ENCODE measurements at regions not wholly inside any gene's neighbourhood (a gene's known extent, or its start where the extent isn't known, plus 50 kb on each side); places are given as distances from the start of the nearest gene placed in this dataset.

- no peaks in the 10 kb centered on the region for H3K9me3 ChIP-seq (ENCODE audit: control insufficient read depth, low read length)
- peak; percentile 32 for DNase-seq (ENCODE audit: low read depth)
- H3K4me1 ChIP-seq (ENCODE audit: control insufficient read depth, insufficient read depth, low read length), result peaks cover 13% of the 10 kb centered on the region
- no peak overlapping the region for H3K4me3 ChIP-seq (ENCODE audit: low read length)
- no peaks in the 10 kb centered on the region for H3K27me3 ChIP-seq (replicated peaks; ENCODE audit: control insufficient read depth, insufficient read depth, low read length)
- no peak overlapping the region for H3K9ac ChIP-seq (ENCODE audit: low read length)
- no peaks in the 10 kb centered on the region for H3K36me3 ChIP-seq (ENCODE audit: control insufficient read depth, insufficient read depth, low read length, severe bottlenecking)
These were observed 180.6 kb upstream of the EEA1 start for GRCh38 chr12:93109551-93110203.

GRCh38 chr12:93111773-93112172 lies 182.7 kb upstream of the EEA1 start:
- Histone ChIP-seq H3K9ac (ENCODE audit: low read length) (no peak overlapping the region), H3K4me3 (ENCODE audit: low read length) (no peak overlapping the region), H3K36me3 (ENCODE audit: control insufficient read depth, insufficient read depth, low read length, severe bottlenecking) (no peaks in the 10 kb centered on the region), H3K27me3 (replicated peaks; ENCODE audit: control insufficient read depth, insufficient read depth, low read length) (no peaks in the 10 kb centered on the region), H3K9me3 (ENCODE audit: control insufficient read depth, low read length) (no peaks in the 10 kb centered on the region), H3K4me1 (ENCODE audit: control insufficient read depth, insufficient read depth, low read length) (peaks cover 25% of the 10 kb centered on the region)
- DNase-seq (ENCODE audit: low read depth), result no peak

- Histone ChIP-seq H3K27me3 (replicated peaks; ENCODE audit: control insufficient read depth, insufficient read depth, low read length) (no peaks in the 10 kb centered on the region), H3K36me3 (ENCODE audit: control insufficient read depth, insufficient read depth, low read length, severe bottlenecking) (no peaks in the 10 kb centered on the region), H3K4me3 (ENCODE audit: low read length) (no peak overlapping the region), H3K9ac (ENCODE audit: low read length) (no peak overlapping the region), H3K9me3 (ENCODE audit: control insufficient read depth, low read length) (no peaks in the 10 kb centered on the region), H3K4me1 (ENCODE audit: control insufficient read depth, insufficient read depth, low read length) (peaks cover 24% of the 10 kb centered on the region)
- no peak for DNase-seq (ENCODE audit: low read depth)
These were observed 184.4 kb upstream of the EEA1 start for GRCh38 chr12:93113317-93114006.

GRCh38 chr12:93115198-93115601 lies 186.1 kb upstream of the EEA1 start:
- DNase-seq (ENCODE audit: low read depth), result peak; percentile 72
- H3K4me1 ChIP-seq (ENCODE audit: control insufficient read depth, insufficient read depth, low read length), result peaks cover 17% of the 10 kb centered on the region

GRCh38 chr12:93115646-93116045 lies 186.6 kb upstream of the EEA1 start:
- DNase-seq (ENCODE audit: low read depth), result no peak
- Histone ChIP-seq H3K36me3 (ENCODE audit: control insufficient read depth, insufficient read depth, low read length, severe bottlenecking) (no peaks in the 10 kb centered on the region), H3K9me3 (ENCODE audit: control insufficient read depth, low read length) (no peaks in the 10 kb centered on the region), H3K4me3 (ENCODE audit: low read length) (no peak overlapping the region), H3K4me1 (ENCODE audit: control insufficient read depth, insufficient read depth, low read length) (peaks cover 17% of the 10 kb centered on the region), H3K27me3 (replicated peaks; ENCODE audit: control insufficient read depth, insufficient read depth, low read length) (no peaks in the 10 kb centered on the region), H3K9ac (ENCODE audit: low read length) (no peak overlapping the region)

More at GRCh38 chr12:93115198-93115601, 186.1 kb upstream of the EEA1 start:
- Histone ChIP-seq H3K9ac (ENCODE audit: low read length) (no peak overlapping the region), H3K9me3 (ENCODE audit: control insufficient read depth, low read length) (no peaks in the 10 kb centered on the region), H3K27me3 (replicated peaks; ENCODE audit: control insufficient read depth, insufficient read depth, low read length) (no peaks in the 10 kb centered on the region), H3K36me3 (ENCODE audit: control insufficient read depth, insufficient read depth, low read length, severe bottlenecking) (no peaks in the 10 kb centered on the region), H3K4me3 (ENCODE audit: low read length) (no peak overlapping the region)

- Histone ChIP-seq H3K9ac (ENCODE audit: low read length) (no peak overlapping the region), H3K27me3 (replicated peaks; ENCODE audit: control insufficient read depth, insufficient read depth, low read length) (no peaks in the 10 kb centered on the region), H3K36me3 (ENCODE audit: control insufficient read depth, insufficient read depth, low read length, severe bottlenecking) (no peaks in the 10 kb centered on the region), H3K4me3 (ENCODE audit: low read length) (no peak overlapping the region), H3K9me3 (ENCODE audit: control insufficient read depth, low read length) (no peaks in the 10 kb centered on the region), H3K4me1 (ENCODE audit: control insufficient read depth, insufficient read depth, low read length) (peaks cover 17% of the 10 kb centered on the region)
- no peak for DNase-seq (ENCODE audit: low read depth)
These were observed 187.5 kb upstream of the EEA1 start for GRCh38 chr12:93116632-93117031.

- peak; percentile 55 for DNase-seq (ENCODE audit: low read depth)
- Histone ChIP-seq H3K4me3 (ENCODE audit: low read length) (no peak overlapping the region), H3K36me3 (ENCODE audit: control insufficient read depth, insufficient read depth, low read length, severe bottlenecking) (no peaks in the 10 kb centered on the region), H3K4me1 (ENCODE audit: control insufficient read depth, insufficient read depth, low read length) (peaks cover 10% of the 10 kb centered on the region), H3K9me3 (ENCODE audit: control insufficient read depth, low read length) (no peaks in the 10 kb centered on the region), H3K27me3 (replicated peaks; ENCODE audit: control insufficient read depth, insufficient read depth, low read length) (no peaks in the 10 kb centered on the region), H3K9ac (ENCODE audit: low read length) (no peak overlapping the region)
These were observed 192.8 kb upstream of the EEA1 start for GRCh38 chr12:93121729-93122488.

- Histone ChIP-seq H3K36me3 (ENCODE audit: control insufficient read depth, insufficient read depth, low read length, severe bottlenecking) (no peaks in the 10 kb centered on the region), H3K4me3 (ENCODE audit: low read length) (no peak overlapping the region), H3K27me3 (replicated peaks; ENCODE audit: control insufficient read depth, insufficient read depth, low read length) (no peaks in the 10 kb centered on the region), H3K9ac (ENCODE audit: low read length) (no peak overlapping the region), H3K9me3 (ENCODE audit: control insufficient read depth, low read length) (no peaks in the 10 kb centered on the region), H3K4me1 (ENCODE audit: control insufficient read depth, insufficient read depth, low read length) (peaks cover 10% of the 10 kb centered on the region)
- DNase-seq (ENCODE audit: low read depth), result no peak
These were observed 193.5 kb upstream of the EEA1 start for GRCh38 chr12:93122569-93123091.

GRCh38 chr12:93125126-93125525 lies 196.0 kb upstream of the EEA1 start:
- Histone ChIP-seq H3K36me3 (ENCODE audit: control insufficient read depth, insufficient read depth, low read length, severe bottlenecking) (no peaks in the 10 kb centered on the region), H3K27me3 (replicated peaks; ENCODE audit: control insufficient read depth, insufficient read depth, low read length) (no peaks in the 10 kb centered on the region), H3K4me1 (ENCODE audit: control insufficient read depth, insufficient read depth, low read length) (peaks cover 10% of the 10 kb centered on the region), H3K9me3 (ENCODE audit: control insufficient read depth, low read length) (no peaks in the 10 kb centered on the region), H3K9ac (ENCODE audit: low read length) (no peak overlapping the region), H3K4me3 (ENCODE audit: low read length) (no peak overlapping the region)
- no peak for DNase-seq (ENCODE audit: low read depth)

- Histone ChIP-seq H3K4me1 (ENCODE audit: control insufficient read depth, insufficient read depth, low read length) (peaks cover 10% of the 10 kb centered on the region), H3K9ac (ENCODE audit: low read length) (no peak overlapping the region), H3K9me3 (ENCODE audit: control insufficient read depth, low read length) (no peaks in the 10 kb centered on the region), H3K4me3 (ENCODE audit: low read length) (no peak overlapping the region), H3K36me3 (ENCODE audit: control insufficient read depth, insufficient read depth, low read length, severe bottlenecking) (no peaks in the 10 kb centered on the region), H3K27me3 (replicated peaks; ENCODE audit: control insufficient read depth, insufficient read depth, low read length) (no peaks in the 10 kb centered on the region)
- DNase-seq (ENCODE audit: low read depth), result no peak
These were observed 197.0 kb upstream of the EEA1 start for GRCh38 chr12:93126069-93126474.

- no peaks in the 10 kb centered on the region for H3K36me3 ChIP-seq (ENCODE audit: control insufficient read depth, insufficient read depth, low read length, severe bottlenecking)
- peaks cover 9% of the 10 kb centered on the region for H3K4me1 ChIP-seq (ENCODE audit: control insufficient read depth, insufficient read depth, low read length)
- no peak overlapping the region for H3K9ac ChIP-seq (ENCODE audit: low read length)
- H3K4me3 ChIP-seq (ENCODE audit: low read length), result no peak overlapping the region
- H3K27me3 ChIP-seq (replicated peaks; ENCODE audit: control insufficient read depth, insufficient read depth, low read length), result no peaks in the 10 kb centered on the region
- no peak for DNase-seq (ENCODE audit: low read depth)
- H3K9me3 ChIP-seq (ENCODE audit: control insufficient read depth, low read length), result no peaks in the 10 kb centered on the region
These were observed 198.0 kb upstream of the EEA1 start for GRCh38 chr12:93127107-93127560.
